Adrenal gland (tissue), 5 donors: ENCODE measurements at regions not wholly inside any gene's neighbourhood (a gene's known extent, or its start where the extent isn't known, plus 50 kb on each side); places are given as distances from the start of the nearest gene placed in this dataset.

ENCODE experiments used
- CTCF ChIP-seq, 6 experiments: fragments of 450-650 bp in 4 of 6; fragments of 200-600 bp in 2 of 6; sonication (generic) in 1 of 6; IDR thresholded peaks; 1 replicate in 5 of 6; 2 replicates in 1 of 6; pipeline versions ENCODE4 v1.5.1 to v1.8.0; 2016 to 2021; ENCODE audit warnings: antibody characterized with exemption in 6 of 6, mild to moderate bottlenecking in 2 of 6, moderate library complexity in 1 of 6
- POLR2A ChIP-seq, 2 donors: fragments of 450-650 bp; IDR thresholded peaks; one replicate each; pipeline ENCODE4 v1.6.1; 2017; ENCODE audit warnings: antibody characterized with exemption in 2 of 2, mild to moderate bottlenecking in 2 of 2, moderate library complexity in 1 of 2
- donor health status: DM: no; HTN: no; CAD: no.

- TF ChIP-seq CTCF (IDR thresholded peaks at IDR 0.05) (no peak), POLR2A (IDR thresholded peaks at IDR 0.05) (no peak)
Measured at GRCh38 chr1:95655321-95656020, 421.5 kb downstream of the RWDD3 start.
